Upper lobe of right lung (tissue), 1 donor: ENCODE measurements at regions not wholly inside any gene's neighbourhood (a gene's known extent, or its start where the extent isn't known, plus 50 kb on each side); places are given as distances from the start of the nearest gene placed in this dataset.

Source experiments
- ATAC-seq: fragments of 200-7000 bp; cut with Tn5 transposase; one replicate; pipeline ENCODE4 v1.9.1; 2020; ENCODE audit warnings: mild to moderate bottlenecking, moderate library complexity
- DNase-seq: peaks from one replicate; pipeline ENCODE4 v3.0.0-alpha.2; 2020
- H3K27ac ChIP-seq: fragments of 200-600 bp; one replicate; pipeline ENCODE4 v1.8.0; 2022
- H3K27me3 ChIP-seq: fragments of 200-600 bp; one replicate; pipeline ENCODE4 v1.8.0; 2022; ENCODE audit warnings: mild to moderate bottlenecking
- H3K36me3 ChIP-seq: fragments of 200-600 bp; one replicate; pipeline ENCODE4 v1.8.0; 2022
- H3K4me1 ChIP-seq: fragments of 200-600 bp; one replicate; pipeline ENCODE4 v1.8.0; 2022
- H3K4me3 ChIP-seq: fragments of 200-600 bp; one replicate; pipeline ENCODE4 v1.8.0; 2022; ENCODE audit warnings: mild to moderate bottlenecking
- H3K9me3 ChIP-seq: fragments of 200-600 bp; one replicate; pipeline ENCODE4 v1.8.0; 2022
- intact Hi-C: fragments of 100-400 bp; cut with DNase I; formaldehyde crosslinking; loops from one replicate; pipeline ENCODE4 v1.11.0; 2022
- TF ChIP-seq, protein P1 (sequence below): fragments of 200-600 bp; IDR thresholded peaks from one replicate; pipeline ENCODE4 v1.8.0; 2022; ENCODE audit warnings: antibody characterized with exemption
- donor health status: DM: no; HTN: yes; CAD: no; lungs with severe emphysema.

DNA sequence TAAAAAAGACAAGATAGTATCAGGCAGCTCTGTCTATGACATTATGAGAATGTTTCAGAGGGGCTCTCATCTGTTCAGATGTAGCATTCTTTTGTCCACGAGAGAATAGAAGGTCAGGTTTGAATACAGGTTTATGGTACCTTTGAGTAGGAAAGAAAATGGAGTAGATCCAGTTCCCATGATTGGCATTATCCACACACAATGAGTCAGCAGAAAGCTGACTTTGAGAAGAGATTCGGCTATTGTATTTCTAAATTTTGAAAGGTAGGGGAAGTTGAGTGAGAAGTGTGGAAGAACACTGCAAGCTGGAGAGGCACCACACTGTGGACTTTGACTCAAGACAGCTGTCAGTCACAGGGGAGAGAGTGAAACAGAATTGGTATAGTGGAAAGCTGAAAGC is 135.4 kb downstream of the SYT10 start:
- Histone ChIP-seq H3K9me3 (no peaks in the 10 kb centered on the region), H3K27ac (no peak overlapping the region), H3K27me3 (no peaks in the 10 kb centered on the region), H3K4me1 (no peaks in the 10 kb centered on the region), H3K4me3 (no peak overlapping the region), H3K36me3 (no peaks in the 10 kb centered on the region)
- TF ChIP-seq, protein P1, sequence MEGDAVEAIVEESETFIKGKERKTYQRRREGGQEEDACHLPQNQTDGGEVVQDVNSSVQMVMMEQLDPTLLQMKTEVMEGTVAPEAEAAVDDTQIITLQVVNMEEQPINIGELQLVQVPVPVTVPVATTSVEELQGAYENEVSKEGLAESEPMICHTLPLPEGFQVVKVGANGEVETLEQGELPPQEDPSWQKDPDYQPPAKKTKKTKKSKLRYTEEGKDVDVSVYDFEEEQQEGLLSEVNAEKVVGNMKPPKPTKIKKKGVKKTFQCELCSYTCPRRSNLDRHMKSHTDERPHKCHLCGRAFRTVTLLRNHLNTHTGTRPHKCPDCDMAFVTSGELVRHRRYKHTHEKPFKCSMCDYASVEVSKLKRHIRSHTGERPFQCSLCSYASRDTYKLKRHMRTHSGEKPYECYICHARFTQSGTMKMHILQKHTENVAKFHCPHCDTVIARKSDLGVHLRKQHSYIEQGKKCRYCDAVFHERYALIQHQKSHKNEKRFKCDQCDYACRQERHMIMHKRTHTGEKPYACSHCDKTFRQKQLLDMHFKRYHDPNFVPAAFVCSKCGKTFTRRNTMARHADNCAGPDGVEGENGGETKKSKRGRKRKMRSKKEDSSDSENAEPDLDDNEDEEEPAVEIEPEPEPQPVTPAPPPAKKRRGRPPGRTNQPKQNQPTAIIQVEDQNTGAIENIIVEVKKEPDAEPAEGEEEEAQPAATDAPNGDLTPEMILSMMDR, result no peak
- intact Hi-C loops, result no loop called here
- DNase-seq (no peak), ATAC-seq (no peak)

DNA sequence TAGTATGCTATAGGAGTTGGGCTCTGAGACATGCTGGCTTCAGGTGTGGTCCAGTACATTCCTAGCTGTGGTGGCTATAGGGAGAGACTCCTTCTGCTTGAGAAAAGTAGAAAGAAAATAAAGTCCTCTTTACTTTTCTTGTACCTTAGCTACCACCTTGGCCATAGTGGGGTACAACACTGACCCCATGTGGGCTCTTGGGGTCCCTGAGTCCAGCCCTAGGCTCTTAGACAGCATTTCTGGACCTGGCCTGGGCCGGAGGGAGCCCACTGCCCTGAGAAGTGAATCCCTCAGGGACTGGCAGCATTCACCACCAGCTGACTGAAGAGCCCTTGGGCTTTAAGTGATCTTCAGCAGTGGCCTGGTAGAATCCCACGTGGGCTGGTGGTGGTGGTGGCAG is 143.1 kb downstream of the SYT10 start:
- H3K4me1 ChIP-seq, result no peaks in the 10 kb centered on the region
- H3K27me3 ChIP-seq, result no peaks in the 10 kb centered on the region
- ATAC-seq (peak; percentile 28), DNase-seq (no peak)
- TF ChIP-seq, protein P1, result no peak
- no peak overlapping the region for H3K4me3 ChIP-seq
- H3K27ac ChIP-seq, result no peak overlapping the region
- intact Hi-C loops, result no loop called here
- H3K9me3 ChIP-seq, result no peaks in the 10 kb centered on the region
- H3K36me3 ChIP-seq, result no peaks in the 10 kb centered on the region

DNA sequence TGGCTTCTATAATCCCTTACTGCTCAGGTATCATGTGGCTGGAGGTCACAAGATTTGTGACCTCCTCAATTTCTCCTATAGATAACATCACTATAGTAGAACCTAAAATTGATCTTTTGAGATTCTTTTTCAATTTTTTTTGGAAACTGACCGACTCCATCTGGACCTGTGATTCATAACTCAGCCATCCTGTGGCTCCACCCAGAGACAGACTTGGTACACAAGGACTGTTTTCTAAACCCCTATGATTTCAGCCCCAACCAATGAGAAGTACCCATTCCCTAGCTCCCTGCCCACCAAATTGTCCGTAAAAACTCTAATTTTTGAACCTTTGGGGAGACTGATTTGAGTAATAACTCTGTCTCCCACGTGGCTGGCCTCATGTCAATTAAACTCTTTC is 148.9 kb downstream of the SYT10 start:
- no peak overlapping the region for H3K27ac ChIP-seq
- DNase-seq (no peak), ATAC-seq (no peak)
- H3K36me3 ChIP-seq, result no peaks in the 10 kb centered on the region
- TF ChIP-seq, protein P1, result no peak
- no peaks in the 10 kb centered on the region for H3K4me1 ChIP-seq
- no peak overlapping the region for H3K4me3 ChIP-seq
- no peaks in the 10 kb centered on the region for H3K27me3 ChIP-seq
- no peaks in the 10 kb centered on the region for H3K9me3 ChIP-seq
- intact Hi-C loops, result no loop called here

DNA sequence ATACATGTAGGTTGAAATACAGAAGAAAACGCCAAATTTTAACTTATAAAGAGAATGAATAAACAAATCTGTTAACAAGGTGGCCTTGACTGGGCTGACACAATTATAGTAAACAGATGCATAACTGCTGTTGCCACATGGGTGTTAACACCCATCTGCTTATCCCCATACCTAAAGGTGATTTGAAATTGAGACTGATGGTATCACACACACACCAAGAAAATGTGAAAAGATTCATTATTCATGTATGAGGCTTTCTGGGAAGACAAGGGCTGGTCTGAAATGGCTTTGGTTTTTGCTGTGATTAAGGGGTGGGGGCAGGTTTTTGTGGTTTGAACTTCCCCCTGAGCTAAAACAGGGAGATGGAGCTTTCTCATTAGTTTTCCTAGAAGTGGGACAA is 156.6 kb downstream of the SYT10 start:
- peaks cover 3% of the 10 kb centered on the region for H3K9me3 ChIP-seq
- H3K4me1 ChIP-seq, result no peaks in the 10 kb centered on the region
- DNase-seq (no peak), ATAC-seq (no peak)
- no peak overlapping the region for H3K27ac ChIP-seq
- no peak overlapping the region for H3K4me3 ChIP-seq
- no peaks in the 10 kb centered on the region for H3K27me3 ChIP-seq
- intact Hi-C loops, result no loop called here
- no peaks in the 10 kb centered on the region for H3K36me3 ChIP-seq
- TF ChIP-seq, protein P1, result no peak

DNA sequence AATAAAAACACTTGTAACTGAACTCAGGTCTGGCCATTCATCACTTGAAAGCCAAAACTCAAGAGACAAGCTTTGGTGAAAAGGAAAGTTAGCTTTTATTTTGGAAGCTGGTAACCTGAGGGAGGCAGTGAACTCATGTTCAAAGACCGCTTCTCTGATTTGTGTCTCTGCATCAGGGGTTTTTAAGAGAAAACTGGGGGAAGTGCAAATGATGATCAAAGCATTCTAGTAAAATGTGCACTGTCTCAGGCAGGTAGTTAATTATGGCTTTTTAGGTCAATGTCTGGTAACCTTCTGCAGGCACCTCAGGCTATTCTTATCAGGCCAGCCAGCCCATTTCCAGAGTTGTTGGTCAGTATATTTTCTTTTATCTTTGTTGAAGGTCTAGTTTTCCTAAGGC is 162.2 kb downstream of the SYT10 start:
- Histone ChIP-seq H3K9me3 (peaks cover 3% of the 10 kb centered on the region), H3K27ac (no peak overlapping the region), H3K4me3 (no peak overlapping the region), H3K36me3 (no peaks in the 10 kb centered on the region), H3K4me1 (no peaks in the 10 kb centered on the region), H3K27me3 (no peaks in the 10 kb centered on the region)
- TF ChIP-seq, protein P1, result no peak
- intact Hi-C loops, result no loop called here
- DNase-seq (no peak), ATAC-seq (no peak)

DNA sequence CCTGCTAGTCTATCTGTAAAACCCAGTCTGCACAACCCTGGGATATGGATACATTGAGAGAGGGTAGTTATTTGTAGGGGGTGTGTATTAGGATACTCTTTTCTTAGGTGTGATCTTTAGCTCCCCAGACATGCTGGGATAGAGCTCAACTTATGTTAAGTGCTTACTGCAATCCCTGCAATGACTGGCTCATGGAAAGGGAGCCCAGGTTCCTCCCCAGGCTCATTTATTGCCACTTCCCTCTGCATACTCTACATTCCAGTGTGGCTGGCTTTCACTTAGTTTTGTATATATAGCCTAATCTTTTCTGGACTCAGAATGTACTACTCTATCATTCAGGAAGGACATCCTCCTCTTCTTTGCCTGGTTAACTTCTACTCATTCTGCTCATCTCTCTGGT is 172.0 kb downstream of the SYT10 start:
- H3K27ac ChIP-seq, result no peak overlapping the region
- TF ChIP-seq, protein P1, result no peak
- ATAC-seq, result peak; percentile 26
- intact Hi-C loops, result no loop called here
- no peaks in the 10 kb centered on the region for H3K36me3 ChIP-seq
- no peak for DNase-seq
- no peaks in the 10 kb centered on the region for H3K4me1 ChIP-seq
- no peaks in the 10 kb centered on the region for H3K27me3 ChIP-seq
- H3K9me3 ChIP-seq, result no peaks in the 10 kb centered on the region
- H3K4me3 ChIP-seq, result no peak overlapping the region
